Amniotic stem cell (primary cell): ENCODE measurements at regions not wholly inside any gene's neighbourhood (a gene's known extent, or its start where the extent isn't known, plus 50 kb on each side); places are given as distances from the start of the nearest gene placed in this dataset.

Source experiments
- DNase-seq: peaks from one replicate; lab custom pipeline; 2025; lab: John Stamatoyannopoulos, UW

DNA sequence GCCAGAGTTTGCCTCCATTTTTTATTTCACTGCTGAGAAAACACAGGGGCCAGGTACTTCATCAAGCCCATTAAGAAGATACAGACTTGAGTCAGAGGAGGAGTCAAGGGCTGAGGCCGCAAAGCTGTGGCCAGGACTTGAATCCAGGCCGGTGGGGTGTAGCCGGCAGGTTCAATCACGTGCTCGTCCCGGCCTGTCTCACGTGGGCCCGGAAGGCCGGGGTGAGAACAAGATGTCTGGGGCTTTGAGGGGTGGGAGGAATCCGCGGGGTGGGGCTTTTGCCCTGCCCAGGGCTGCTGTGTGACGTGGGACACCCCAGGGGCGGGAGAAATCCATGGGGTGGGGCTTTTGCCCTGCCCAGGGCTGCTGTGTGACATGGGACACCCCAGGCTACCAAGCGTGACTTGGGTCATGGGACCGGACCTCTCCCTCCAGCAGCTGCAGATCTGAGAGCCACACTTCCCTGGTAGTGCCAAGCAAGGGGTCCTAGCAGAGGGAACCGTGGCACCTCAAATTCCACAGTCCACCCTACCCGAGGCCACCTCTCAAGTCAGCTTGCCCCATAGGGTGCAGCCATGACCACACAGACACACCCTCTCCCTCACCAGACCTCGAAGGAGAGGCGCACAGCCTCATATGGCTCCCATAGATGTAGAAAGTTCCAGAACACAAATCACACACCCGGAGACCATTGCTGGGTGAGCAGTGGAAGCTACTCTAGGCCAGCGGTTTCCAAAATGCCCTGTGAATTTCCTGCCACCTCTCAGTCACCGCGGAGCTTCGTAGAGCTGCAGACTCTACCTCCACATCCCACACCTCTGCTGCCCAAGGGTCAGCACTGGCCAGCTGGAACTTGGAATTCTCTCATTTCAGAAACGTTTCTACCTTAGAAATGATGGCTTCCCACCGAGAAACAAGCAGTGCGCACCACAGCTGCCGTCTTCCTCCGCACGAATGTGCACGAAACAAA is 156.1 kb downstream of the DLL1 start:
- DNase-seq: no peak

GRCh38 chr6:170134031-170134470 is 156.8 kb downstream of the DLL1 start:
- no peak for DNase-seq

DNA sequence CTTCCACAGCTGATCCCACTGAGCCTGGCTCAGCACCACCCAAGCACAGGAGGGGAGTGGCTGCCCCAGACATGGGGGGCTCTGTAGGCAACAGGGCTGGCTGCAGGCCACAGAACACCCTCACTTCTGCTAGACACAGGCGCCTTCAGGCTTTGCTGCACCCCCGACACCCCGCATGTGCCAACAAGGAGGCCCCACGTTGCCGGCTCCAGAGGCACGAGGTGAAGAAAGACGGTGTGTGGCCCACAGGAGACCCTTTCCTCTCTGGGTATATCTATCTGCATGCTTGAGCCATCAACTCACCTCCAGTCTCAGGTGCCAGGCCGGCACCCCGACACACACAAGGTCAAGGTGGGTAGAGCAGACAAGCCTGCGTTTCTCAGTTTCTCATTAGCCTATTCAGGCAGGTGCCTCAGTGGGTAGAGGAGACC is 158.3 kb downstream of the DLL1 start:
- no peak for DNase-seq

DNA sequence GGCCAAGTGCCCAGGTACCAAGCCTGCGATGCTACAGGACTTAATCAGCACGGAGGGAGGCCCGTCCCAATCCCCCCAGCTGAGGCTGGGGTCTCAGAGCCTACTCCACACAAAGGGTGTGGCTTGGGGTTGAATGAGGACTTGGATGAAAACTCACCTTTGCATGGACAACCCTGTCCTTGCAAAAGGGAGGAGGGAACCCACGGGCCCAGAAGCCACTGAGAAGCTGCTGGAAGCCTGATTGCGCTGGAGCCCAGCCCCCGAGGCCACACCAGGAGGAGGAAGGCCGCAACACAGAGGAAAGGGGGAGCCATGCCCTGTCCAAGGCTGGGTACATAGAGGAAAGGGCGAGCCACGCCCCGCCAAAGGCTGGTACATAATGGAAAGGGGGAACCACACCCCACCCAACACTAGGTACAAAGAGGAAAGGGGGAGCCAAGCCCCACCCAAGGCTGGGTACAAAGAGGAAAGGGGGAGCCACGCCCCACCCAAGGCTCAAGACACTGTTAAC is 158.8 kb downstream of the DLL1 start:
- DNase-seq: no peak

- DNase-seq: no peak
Observed at GRCh38 chr6:170131351-170131750, 159.5 kb downstream of the DLL1 start.

DNA sequence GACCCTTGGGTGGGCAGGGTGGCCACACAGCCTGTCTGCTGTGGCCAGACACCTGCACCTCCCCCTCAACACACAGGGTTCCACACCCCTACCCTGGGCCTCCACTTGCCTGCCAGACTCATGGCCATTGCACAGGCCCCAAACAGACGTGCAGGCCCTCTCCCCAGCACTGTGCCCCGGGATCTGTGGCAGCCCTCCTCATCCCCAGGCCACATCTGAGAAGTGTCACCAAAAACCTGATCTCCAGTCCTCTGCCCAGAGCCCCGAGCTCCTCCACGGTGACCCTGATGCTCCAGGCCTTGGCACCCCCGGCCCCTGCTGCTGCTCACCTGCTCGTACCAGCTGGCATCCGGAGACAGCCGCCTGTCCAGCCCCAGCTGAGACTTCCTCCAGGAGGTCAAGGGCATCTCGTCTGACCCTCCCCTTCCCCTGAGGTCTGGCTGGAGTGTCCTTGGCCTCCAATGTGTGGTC is 160.1 kb downstream of the DLL1 start:
- no peak for DNase-seq

GRCh38 chr6:170130201-170130621 is 160.7 kb downstream of the DLL1 start:
- no peak for DNase-seq

GRCh38 chr6:170129691-170130171 is 161.1 kb downstream of the DLL1 start:
- DNase-seq: no peak

- DNase-seq: no peak
Observed at GRCh38 chr6:170128811-170129681, 161.8 kb downstream of the DLL1 start.

DNA sequence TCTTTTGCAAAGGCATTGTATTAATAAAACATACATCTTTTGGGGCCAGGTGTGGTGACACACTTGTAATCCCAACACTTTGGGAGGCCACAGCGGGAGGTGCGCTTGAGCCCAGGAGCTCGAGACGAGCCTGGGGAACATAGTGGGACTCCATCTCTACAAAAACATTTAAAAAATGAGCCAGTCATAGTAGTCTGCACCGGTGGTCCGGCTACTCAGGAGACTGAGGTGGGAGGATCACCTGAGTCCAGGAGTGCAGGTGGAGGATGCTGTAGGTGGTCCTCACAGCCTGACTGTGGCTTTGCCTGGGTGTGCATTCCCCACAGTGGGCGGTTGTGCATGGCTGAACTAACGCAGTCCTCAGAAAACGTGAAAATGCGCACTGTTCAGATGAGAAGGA is 162.5 kb downstream of the DLL1 start:
- no peak for DNase-seq

DNA sequence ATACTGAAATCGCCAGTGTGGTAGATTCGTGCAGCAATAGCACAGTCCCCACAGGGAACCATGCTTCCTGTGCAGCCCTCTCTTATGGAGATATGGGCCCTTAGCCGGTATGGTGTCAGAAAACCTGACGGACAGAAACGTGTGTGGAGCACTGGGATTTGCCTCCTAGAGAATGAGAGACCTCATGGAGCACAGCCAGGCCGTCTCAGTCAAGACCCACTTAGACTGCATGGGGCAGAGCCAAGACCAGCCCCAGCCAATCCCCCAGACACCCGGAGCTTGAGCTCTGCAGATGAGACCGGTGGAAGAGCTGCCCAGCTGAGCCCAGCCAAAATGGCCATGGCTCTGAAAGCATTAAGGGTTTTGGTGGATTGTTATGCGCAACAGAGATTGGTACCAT is 163.7 kb downstream of the DLL1 start:
- no peak for DNase-seq

DNA sequence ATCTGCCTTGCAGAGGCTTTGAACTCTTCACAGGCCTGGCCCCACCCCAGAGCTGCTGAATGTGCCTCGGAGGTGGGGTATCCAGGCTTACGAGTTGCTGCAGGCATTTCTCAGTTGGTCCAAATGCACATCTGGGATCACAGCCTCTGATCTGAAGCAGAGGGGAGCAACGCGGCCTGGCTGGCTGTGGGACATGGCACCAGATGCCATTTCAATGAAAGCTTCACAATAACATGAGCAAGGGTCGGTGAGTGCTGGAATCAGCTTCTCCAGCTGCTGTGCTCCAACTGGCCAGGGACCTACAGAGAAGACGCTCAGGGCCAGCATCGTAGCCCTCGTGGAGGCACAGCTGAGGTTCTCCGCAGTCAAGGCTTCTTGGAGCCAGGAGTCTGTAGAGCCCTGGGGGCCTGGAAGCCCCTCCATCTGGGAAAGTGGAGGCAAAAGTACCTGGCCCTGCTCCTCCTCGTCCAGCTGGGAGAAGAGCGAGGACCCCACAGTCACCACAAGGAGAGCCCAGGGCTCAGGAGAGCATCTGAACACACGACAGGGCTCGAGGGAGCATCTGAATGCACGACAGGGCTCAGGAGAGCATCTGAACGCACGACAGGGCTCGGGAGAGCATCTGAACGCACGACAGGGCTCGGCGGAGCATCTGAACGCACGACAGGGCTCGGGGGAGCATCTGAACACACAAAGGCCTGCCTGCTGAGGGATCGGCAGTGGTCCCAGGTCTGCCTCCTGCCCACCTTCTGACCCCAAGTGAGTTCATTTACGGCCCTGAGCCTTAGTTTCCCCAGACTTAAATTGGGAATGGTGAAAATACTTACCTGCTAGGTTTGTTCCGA is 165.2 kb downstream of the DLL1 start:
- DNase-seq: no peak

DNA sequence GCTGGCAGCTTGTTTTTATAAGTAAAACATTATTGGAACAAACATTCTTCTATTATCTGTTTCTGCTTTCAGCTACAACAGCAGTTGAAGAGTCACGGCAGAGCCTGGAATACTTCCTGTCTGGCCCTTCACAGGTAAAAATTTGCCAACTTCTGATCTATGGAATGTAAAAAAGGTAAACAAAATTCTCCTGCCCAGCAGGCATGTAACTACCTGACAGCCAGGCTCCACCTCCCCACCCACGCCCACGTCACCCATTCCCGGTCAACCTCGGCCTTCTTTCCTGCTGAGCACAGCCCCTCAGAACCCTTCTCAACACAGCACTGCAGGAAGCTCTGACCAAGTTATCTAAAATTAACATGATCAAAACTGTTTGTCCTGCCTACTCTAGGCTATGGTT is 166.0 kb downstream of the DLL1 start:
- DNase-seq: no peak

DNA sequence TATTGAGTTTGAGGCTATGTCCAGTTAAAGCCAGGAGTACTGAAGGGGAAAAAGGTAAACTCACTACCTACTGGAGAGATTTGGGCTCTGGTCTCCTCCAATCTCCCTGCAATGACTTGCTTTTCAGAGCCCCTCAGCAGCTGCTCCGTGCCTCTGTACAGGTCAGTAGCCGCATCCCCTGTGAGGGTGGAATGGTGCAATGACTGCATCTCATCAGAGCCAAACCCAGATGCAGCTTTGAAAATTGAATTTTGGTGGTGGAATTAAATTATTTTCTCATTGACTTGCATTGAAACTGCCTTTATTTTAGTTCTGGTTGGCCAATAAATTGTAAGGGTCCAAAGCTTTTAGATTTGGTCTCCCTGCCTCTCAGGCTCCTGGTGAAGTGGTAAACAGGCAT is 166.7 kb downstream of the DLL1 start:
- DNase-seq: no peak

DNA sequence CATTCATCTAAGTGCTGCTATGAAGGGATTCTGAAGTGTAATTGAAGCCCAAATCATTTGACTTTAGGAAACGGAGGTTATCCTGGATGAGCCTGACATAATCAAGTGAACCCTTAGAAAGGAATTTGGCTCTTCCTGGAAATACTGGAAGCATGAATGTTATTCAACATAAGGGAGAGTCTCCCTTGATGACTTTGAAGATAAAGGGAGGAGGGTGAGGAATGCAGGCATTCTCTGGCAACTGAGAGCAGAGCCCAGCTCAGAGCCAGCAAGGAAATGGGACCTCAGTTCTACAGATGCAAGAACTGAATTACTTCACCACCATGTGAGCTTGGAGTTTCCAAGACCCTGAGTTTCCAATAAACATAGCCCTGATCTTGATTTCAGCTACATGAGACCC is 168.2 kb downstream of the DLL1 start:
- no peak for DNase-seq

GRCh38 chr6:170117111-170117972 is 173.5 kb downstream of the DLL1 start:
- DNase-seq: no peak

- DNase-seq: no peak
Observed at GRCh38 chr6:170116636-170117035, 174.2 kb downstream of the DLL1 start.

- DNase-seq: no peak
Observed at GRCh38 chr6:170114956-170115855, 175.7 kb downstream of the DLL1 start.
